ENCODE measurements at regions not wholly inside any gene's neighbourhood (a gene's known extent, or its start where the extent isn't known, plus 50 kb on each side); places are given as distances from the start of the nearest gene placed in this dataset.

- Histone ChIP-seq H3K27me3 (no peaks in the 10 kb centered on the region), H3K4me1 (no peaks in the 10 kb centered on the region), H3K4me3 (no peak overlapping the region), H3K36me3 (no peaks in the 10 kb centered on the region), H3K27ac (no peak overlapping the region), H3K9me3 (no peaks in the 10 kb centered on the region)
- DNase-seq (ENCODE audit: low spot score in 2 of 2), result no peak
- TF ChIP-seq, protein P1, sequence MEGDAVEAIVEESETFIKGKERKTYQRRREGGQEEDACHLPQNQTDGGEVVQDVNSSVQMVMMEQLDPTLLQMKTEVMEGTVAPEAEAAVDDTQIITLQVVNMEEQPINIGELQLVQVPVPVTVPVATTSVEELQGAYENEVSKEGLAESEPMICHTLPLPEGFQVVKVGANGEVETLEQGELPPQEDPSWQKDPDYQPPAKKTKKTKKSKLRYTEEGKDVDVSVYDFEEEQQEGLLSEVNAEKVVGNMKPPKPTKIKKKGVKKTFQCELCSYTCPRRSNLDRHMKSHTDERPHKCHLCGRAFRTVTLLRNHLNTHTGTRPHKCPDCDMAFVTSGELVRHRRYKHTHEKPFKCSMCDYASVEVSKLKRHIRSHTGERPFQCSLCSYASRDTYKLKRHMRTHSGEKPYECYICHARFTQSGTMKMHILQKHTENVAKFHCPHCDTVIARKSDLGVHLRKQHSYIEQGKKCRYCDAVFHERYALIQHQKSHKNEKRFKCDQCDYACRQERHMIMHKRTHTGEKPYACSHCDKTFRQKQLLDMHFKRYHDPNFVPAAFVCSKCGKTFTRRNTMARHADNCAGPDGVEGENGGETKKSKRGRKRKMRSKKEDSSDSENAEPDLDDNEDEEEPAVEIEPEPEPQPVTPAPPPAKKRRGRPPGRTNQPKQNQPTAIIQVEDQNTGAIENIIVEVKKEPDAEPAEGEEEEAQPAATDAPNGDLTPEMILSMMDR (IDR thresholded peaks at IDR 0.05), result no peak
- intact Hi-C loops (cut with DNase I), result no loop called here
Observed at GRCh38 chr18:57223144-57223870, 76.4 kb downstream of the BOD1L2 start.

DNA sequence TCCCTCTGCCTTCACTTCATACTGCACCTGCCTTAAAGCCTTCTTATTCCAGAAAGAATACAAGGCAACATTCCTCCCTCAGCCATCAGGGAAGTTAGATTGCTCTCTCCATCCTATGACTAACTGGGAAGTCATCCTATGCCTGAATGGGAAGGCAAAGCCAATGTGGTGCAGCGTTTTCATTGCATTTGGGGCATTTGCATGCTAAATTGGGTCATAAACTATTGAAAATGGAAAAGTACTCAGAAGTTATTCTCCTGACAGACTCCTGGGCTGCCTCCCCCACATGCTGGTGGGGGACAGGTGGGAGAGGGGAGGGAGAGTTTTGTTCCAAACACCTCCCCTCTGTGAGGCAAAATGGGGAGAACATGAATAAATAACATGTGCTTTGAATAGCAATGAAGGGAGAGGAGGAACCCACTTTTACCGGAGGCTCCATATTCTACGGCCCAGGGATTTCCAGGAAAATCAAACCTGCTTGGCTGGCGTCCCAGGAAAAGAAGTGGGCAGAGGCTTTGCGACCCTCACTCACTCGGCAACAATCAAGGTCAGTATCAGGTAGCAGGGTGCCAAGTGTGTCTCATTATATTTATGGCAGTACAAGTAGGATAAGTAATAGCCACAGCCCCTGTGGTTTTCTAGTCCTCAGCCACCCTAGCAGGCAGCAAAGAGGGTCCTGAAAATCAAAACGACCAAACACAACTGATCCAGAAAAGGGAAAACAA is 84.1 kb downstream of the BOD1L2 start:
- no peaks in the 10 kb centered on the region for H3K36me3 ChIP-seq
- no peaks in the 10 kb centered on the region for H3K4me1 ChIP-seq
- no peak overlapping the region for H3K27ac ChIP-seq
- H3K9me3 ChIP-seq, result no peaks in the 10 kb centered on the region
- no peaks in the 10 kb centered on the region for H3K27me3 ChIP-seq
- intact Hi-C loops (cut with DNase I), result no loop called here
- TF ChIP-seq, protein P1 (IDR thresholded peaks at IDR 0.05), result no peak
- H3K4me3 ChIP-seq, result no peak overlapping the region
- no peak for DNase-seq (ENCODE audit: low spot score in 2 of 2)

DNA sequence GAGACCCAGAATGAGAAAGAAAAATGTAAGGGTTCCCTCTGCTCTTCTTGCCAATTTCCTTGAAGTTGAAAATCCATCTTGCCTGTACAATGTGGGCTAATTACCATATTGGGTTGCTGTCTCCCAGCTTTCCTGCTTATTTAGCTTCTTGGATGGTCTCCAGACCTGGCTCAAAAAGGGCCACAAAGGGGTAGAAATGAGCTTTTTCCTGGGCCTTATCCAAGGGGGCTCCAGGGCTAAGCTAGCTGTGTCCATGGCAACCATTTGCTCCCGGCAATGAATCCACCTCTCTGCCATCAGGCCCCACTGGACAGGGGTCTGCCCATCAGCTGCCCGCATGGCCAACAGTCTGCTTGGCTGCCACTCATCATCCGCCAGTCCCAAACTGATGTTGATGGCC is 85.0 kb downstream of the BOD1L2 start:
- no peak for DNase-seq (ENCODE audit: low spot score in 2 of 2)

GRCh38 chr18:57234346-57234745 is 87.5 kb downstream of the BOD1L2 start:
- Histone ChIP-seq H3K9me3 (no peaks in the 10 kb centered on the region), H3K36me3 (no peaks in the 10 kb centered on the region), H3K4me3 (no peak overlapping the region), H3K4me1 (no peaks in the 10 kb centered on the region), H3K27ac (no peak overlapping the region), H3K27me3 (no peaks in the 10 kb centered on the region)
- TF ChIP-seq, protein P1 (IDR thresholded peaks at IDR 0.05), result no peak
- DNase-seq (ENCODE audit: low spot score in 2 of 2), result no peak
- intact Hi-C loops (cut with DNase I), result no loop called here

More for the DNA sequence above, 85.0 kb downstream of the BOD1L2 start:
- H3K4me1 ChIP-seq, result no peaks in the 10 kb centered on the region
- intact Hi-C loops (cut with DNase I), result no loop called here
- H3K27ac ChIP-seq, result no peak overlapping the region
- H3K36me3 ChIP-seq, result no peaks in the 10 kb centered on the region
- H3K27me3 ChIP-seq, result no peaks in the 10 kb centered on the region
- H3K4me3 ChIP-seq, result no peak overlapping the region
- TF ChIP-seq, protein P1 (IDR thresholded peaks at IDR 0.05), result no peak
- no peaks in the 10 kb centered on the region for H3K9me3 ChIP-seq

DNA sequence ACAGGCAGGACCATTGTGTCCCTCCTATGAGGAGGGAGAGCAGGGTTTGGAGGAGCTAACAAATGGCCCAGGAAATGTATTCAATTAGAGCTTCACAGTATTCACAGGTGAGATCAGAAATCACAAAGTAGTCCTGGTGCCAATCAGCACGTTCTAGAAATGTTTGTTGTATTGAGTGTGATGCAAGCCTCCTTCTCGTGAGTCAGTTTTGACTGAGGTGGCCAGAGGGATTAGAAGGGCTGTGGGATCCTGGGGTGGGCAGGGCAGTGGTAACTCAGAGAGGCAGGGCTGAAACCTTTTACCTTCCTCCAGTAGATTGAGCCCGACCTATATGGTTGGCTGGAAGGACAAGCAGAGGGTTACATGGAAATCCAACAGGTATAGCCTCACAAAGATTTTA is 95.0 kb downstream of the BOD1L2 start:
- intact Hi-C loops (cut with DNase I), result no loop called here
- Histone ChIP-seq H3K9me3 (no peaks in the 10 kb centered on the region), H3K27me3 (no peaks in the 10 kb centered on the region), H3K36me3 (no peaks in the 10 kb centered on the region), H3K27ac (no peak overlapping the region), H3K4me3 (no peak overlapping the region), H3K4me1 (no peaks in the 10 kb centered on the region)
- TF ChIP-seq, protein P1 (IDR thresholded peaks at IDR 0.05), result no peak
- no peak for DNase-seq (ENCODE audit: low spot score in 2 of 2)
